Right cardiac atrium (tissue), 5 donors: ENCODE measurements at regions not wholly inside any gene's neighbourhood (a gene's known extent, or its start where the extent isn't known, plus 50 kb on each side); places are given as distances from the start of the nearest gene placed in this dataset.
"Not testable (repeated sequence)": the region's sequence is repeated elsewhere in the genome, so short reads cannot be mapped to it uniquely, and the experiment has no call there.

Source experiments
- ATAC-seq, 2 donors: fragments of 200-7000 bp; cut with Tn5 transposase; one replicate each; pipeline versions ENCODE4 v1.8.0 to v1.9.1; 2020; ENCODE audit warnings: moderate library complexity in 2 of 2, mild to moderate bottlenecking in 1 of 2
- DNase-seq, 3 donors: peaks; one replicate each; pipeline ENCODE4 v3.0.0-alpha.2; 2020
- H3K27ac ChIP-seq: one replicate; pipeline ENCODE4 v1.5.1; 2013; ENCODE audit warnings: mild to moderate bottlenecking, low read length, control low read depth, moderate library complexity
- H3K27me3 ChIP-seq: one replicate; pipeline ENCODE4 v1.6.1; 2013; ENCODE audit not compliant: control insufficient read depth, insufficient read depth
- H3K4me1 ChIP-seq: one replicate; pipeline ENCODE4 v1.6.1; 2013; ENCODE audit warnings: low read length; ENCODE audit not compliant: control insufficient read depth, insufficient read depth
- H3K4me3 ChIP-seq: one replicate; pipeline ENCODE4 v1.5.1; 2013; ENCODE audit warnings: low read length, control low read depth
- H3K9me3 ChIP-seq: one replicate; pipeline ENCODE4 v1.6.1; 2013; ENCODE audit warnings: low read length; ENCODE audit not compliant: control insufficient read depth
- WGBS: extraction: QIAGEN DNeasy Blood & Tissue Kit; methylation state at CpG from one replicate; pipeline ENCODE4 v1.1.7; 2013; 5-methylcytosine and 5-hydroxymethylcytosine counted together
- intact Hi-C, 4 donors: fragments of 100-400 bp; cut with DNase I; formaldehyde crosslinking; loops; one replicate each; pipeline versions ENCODE4 v1.11.0 to v1.14.0; 2022 to 2023
- donor health status: healthy with polysubstance abuse.
- donor health status: DM: no; HTN: yes; CAD: no.
- donor health status: DM: no; HTN: no; CAD: no.
- donor health status: DM: no; HTN: yes; CAD: no; lungs with severe emphysema.
- donor health status: DM: yes; HTN: yes; CAD: no.

DNA sequence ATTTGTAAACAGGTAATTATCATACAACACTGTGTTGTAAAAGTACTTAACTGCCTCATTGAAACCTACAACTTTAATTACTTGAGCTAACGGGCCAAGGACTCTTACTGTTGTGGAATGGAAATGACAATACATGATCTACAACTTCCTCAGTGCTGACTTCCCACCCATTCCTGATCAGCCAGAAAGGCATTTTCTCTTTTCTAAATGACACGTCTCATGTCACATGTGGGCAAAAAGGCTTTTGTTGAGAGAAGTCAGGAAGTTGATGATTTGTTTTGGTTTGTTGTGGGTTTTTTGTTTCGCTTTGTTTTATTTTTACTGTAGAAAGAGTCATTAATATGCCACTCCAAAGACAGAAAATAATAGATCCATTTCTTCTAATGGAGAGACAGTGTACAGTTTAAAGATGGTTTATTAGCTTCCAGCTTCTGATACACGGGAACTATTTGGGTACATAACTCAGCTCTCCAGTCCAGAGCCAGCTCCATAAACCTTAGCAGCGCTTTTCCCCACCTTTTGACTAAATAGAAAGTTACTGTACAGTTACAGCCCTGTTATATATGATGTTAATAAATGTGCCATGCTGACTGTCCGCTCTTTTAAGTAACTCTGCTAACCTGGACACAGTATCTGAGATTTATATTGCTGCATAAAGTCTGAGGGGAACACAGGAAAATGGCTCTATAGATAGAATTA, 509.4 kb upstream of the API5 start:
- intact Hi-C loops, result no loop called here

DNA sequence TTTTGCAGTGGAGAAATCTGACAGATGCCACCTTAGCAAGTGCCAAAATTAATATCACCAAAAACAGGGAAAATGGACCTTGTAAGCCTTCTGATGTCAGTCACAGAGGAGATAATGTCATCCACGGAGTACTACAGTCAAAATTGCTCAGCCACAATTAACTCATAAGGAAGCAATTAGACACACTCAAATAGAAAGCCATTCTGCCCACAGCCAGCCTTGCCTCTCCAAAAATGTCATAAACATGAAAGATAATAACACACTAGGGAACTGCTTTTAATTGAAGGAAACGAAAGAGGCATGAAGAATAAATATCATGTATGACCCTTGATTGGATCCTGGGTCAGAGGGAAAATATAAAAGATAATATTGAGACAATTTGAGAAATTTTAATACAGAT, 505.6 kb upstream of the API5 start:
- ATAC-seq (no peak), DNase-seq (no peak)
- intact Hi-C loops, result no loop called here
- Histone ChIP-seq H3K27me3 (no peaks in the 10 kb centered on the region), H3K4me3 (no peak overlapping the region), H3K9me3 (no peaks in the 10 kb centered on the region), H3K27ac (no peak overlapping the region), H3K4me1 (no peaks in the 10 kb centered on the region)
- 25% methylated on average over 2 of the region's 2 CpGs for WGBS

More for the DNA sequence above, 509.4 kb upstream of the API5 start:
- no peaks in the 10 kb centered on the region for H3K4me1 ChIP-seq
- WGBS, result 54% methylated on average over 6 of the region's 6 CpGs
- H3K4me3 ChIP-seq, result no peak overlapping the region
- no peak for ATAC-seq
- H3K27me3 ChIP-seq, result no peaks in the 10 kb centered on the region
- DNase-seq, result no peak
- H3K27ac ChIP-seq, result no peak overlapping the region
- no peaks in the 10 kb centered on the region for H3K9me3 ChIP-seq

DNA sequence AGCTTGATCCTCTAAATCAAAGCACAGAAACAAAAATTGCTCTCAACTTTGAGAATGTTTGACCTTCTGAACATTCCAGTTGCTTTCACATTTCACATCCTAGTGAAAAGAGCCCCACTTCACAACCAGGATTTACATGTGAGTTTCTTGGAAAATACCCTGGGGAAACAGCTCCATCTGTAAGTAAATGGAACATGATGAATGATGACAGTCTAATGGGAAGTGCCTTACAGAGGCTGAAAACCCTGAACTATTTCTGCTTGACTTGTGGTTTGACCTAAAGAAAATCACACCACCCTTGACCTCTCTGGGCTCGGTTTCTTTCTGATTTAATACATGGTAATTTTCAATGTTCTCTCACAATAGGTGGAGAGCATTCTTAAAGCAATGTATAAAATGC, 499.4 kb upstream of the API5 start:
- Histone ChIP-seq H3K4me1 (no peaks in the 10 kb centered on the region), H3K27me3 (no peaks in the 10 kb centered on the region), H3K27ac (no peak overlapping the region), H3K4me3 (no peak overlapping the region), H3K9me3 (no peaks in the 10 kb centered on the region)
- no peak for ATAC-seq
- intact Hi-C loops, result no loop called here
- no peak for DNase-seq
- WGBS, result 38% methylated on average over 1 of the region's 1 CpG

DNA sequence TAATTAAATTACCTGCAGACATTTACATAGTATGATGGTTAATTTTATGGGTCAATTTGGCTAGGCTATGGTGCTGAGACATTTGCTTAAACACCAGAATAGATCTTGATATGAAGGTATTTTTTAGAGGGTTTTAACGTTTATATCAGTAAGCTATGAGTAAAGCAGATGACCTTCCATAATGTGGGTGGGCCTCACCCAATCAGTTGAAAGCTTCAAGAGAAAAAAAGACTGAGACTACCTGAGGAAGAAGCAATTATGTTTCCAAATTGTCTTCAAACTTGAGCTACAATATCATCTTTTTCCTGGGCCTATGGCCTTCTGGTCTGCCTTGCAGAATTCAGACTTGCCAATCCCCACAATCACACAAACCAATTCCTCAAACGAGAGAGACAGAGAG, 498.8 kb upstream of the API5 start:
- ATAC-seq (no peak), DNase-seq (no peak)
- H3K27me3 ChIP-seq, result no peaks in the 10 kb centered on the region
- H3K4me3 ChIP-seq, result no peak overlapping the region
- intact Hi-C loops, result no loop called here
- H3K27ac ChIP-seq, result no peak overlapping the region
- WGBS, result 68% methylated on average over 2 of the region's 2 CpGs
- no peaks in the 10 kb centered on the region for H3K4me1 ChIP-seq
- H3K9me3 ChIP-seq, result no peaks in the 10 kb centered on the region

DNA sequence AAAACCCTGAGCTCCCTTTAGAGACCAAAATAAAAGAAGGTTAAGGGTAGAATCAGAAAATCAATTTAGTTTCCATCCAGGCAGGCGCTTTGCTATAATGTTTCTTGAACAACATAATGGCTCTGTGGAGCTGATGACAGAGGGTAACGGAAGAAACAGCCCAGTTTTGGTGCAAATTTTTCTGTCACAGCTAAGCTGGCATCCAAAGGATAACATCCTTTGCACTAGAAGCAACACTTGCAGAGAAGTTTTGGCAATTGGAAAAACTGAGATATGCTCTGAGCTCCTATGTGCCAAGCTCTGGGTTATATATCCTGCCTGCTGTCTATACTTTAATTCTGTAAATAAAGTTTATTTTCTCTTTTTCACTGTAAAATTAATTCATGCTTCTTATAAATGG, 495.3 kb upstream of the API5 start:
- H3K27me3 ChIP-seq, result no peaks in the 10 kb centered on the region
- intact Hi-C loops, result no loop called here
- ATAC-seq (no peak), DNase-seq (no peak)
- H3K9me3 ChIP-seq, result no peaks in the 10 kb centered on the region
- 82% methylated on average over 2 of the region's 2 CpGs for WGBS
- H3K4me1 ChIP-seq, result no peaks in the 10 kb centered on the region
- no peak overlapping the region for H3K4me3 ChIP-seq
- H3K27ac ChIP-seq, result no peak overlapping the region

DNA sequence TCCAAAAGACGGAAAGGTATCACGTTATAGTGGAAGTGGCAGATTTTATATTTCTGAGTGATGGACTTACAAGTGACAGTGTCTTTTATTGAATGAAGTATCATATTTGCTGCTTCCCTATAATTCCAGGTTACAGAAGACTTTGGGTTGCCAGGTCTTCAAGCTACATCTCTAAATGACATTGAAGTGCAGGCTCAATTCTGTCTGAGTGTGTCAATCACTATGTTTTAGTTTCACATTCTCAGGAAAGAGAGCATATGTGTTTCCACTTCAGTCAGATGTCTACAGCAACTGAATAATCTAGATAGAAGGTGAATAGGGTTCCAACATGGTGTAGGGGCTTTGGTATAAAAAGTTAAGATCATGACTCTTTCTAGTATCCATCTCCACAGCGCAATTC, 492.7 kb upstream of the API5 start:
- ATAC-seq, result no peak
- no peaks in the 10 kb centered on the region for H3K4me1 ChIP-seq
- H3K4me3 ChIP-seq, result no peak overlapping the region
- intact Hi-C loops, result no loop called here
- no peaks in the 10 kb centered on the region for H3K27me3 ChIP-seq
- H3K9me3 ChIP-seq, result no peaks in the 10 kb centered on the region
- H3K27ac ChIP-seq, result no peak overlapping the region
- WGBS, result 92% methylated on average over 3 of the region's 3 CpGs
- no peak for DNase-seq

DNA sequence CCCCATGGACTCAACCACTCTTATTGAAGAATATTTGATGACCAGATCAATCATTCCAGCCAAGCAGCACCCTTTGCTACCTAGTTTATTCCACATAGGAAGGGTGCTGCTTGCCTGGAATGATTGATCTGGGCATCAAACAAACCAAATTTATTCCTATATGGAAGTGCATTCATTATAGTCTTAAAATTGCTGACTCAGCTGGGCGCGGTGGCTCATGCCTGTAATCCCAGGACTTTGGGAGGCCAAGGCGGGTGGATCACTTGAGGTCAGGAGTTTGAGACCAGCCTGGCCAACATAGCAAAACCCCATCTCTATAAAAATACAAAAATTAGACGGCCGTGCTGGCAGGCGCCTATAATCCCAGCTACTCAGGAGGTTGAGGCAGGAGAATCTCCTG, 489.6 kb upstream of the API5 start:
- H3K4me3 ChIP-seq, H3K9me3 ChIP-seq, H3K27ac ChIP-seq, ATAC-seq, H3K4me1 ChIP-seq, intact Hi-C loops, H3K27me3 ChIP-seq, DNase-seq: not testable (repeated sequence)
- 93% methylated on average over 6 of the region's 6 CpGs for WGBS

DNA sequence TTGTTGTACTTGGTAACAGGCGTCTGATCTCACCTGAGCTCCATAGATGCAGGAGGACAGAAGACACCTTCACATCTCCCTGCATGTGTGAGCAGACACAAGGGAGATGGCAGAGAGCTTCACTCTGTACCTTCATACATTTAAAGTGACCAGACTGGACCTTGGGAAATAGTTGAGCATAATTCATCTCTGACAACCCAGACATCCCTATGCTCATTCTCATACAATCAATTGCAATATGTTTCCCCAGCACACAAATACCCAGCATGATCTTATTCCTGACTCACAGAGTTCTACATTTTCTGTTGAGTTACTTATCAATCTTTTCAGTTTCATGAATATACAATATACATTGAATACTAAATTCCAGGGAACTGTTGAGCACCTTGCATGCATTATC, 488.2 kb upstream of the API5 start:
- Histone ChIP-seq H3K27ac (no peak overlapping the region), H3K27me3 (no peaks in the 10 kb centered on the region), H3K4me3 (no peak overlapping the region), H3K4me1 (no peaks in the 10 kb centered on the region), H3K9me3 (no peaks in the 10 kb centered on the region)
- no peak for ATAC-seq
- intact Hi-C loops, result no loop called here
- no peak for DNase-seq
- 58% methylated on average over 1 of the region's 1 CpG for WGBS

DNA sequence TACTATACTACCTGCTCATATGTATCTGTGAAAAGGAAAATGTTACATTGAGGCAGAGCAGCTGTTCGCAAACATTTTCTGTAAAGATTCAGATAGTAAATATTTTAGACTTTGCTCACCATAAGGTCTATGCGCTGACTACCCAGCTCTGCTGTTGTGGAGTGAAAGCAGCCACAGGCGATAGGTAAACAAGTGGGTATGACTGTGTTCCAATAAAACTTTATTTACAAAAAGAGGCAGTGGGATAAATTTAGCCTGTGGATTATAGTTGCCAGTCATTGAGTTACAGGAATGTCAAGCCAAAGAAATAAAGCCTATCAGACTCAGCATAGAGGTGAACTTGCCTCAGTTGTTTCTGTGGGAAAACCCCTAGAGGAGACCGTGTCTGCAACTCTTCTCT, 487.7 kb upstream of the API5 start:
- ATAC-seq, result no peak
- WGBS, result 87% methylated on average over 4 of the region's 4 CpGs

DNA sequence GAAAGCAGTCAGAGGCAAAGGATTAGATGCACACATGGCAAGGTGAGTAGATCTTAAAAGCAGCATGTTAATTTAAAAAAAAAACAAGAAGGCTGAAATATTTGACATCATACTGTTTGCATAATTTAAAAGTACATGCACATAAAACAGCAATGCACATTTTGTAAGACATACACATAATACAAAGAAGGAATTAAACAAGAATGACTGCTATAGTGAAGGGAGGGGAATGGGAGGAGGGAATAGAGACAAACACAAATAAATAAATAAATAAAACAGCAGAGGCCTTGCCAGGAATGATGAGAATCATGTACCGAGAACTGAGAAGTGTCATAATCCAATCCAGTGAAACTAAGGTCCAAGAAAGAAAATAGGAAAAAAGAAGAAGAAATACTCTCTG, 486.2 kb upstream of the API5 start:
- H3K4me3 ChIP-seq, result no peak overlapping the region
- H3K4me1 ChIP-seq, result no peaks in the 10 kb centered on the region
- DNase-seq (no peak), ATAC-seq (no peak)
- H3K9me3 ChIP-seq, result no peaks in the 10 kb centered on the region
- WGBS, result 76% methylated on average over 1 of the region's 1 CpG
- no peaks in the 10 kb centered on the region for H3K27me3 ChIP-seq
- intact Hi-C loops, result no loop called here
- H3K27ac ChIP-seq, result no peak overlapping the region

More for the DNA sequence above, 487.7 kb upstream of the API5 start:
- Histone ChIP-seq H3K4me3 (no peak overlapping the region), H3K9me3 (no peaks in the 10 kb centered on the region), H3K4me1 (no peaks in the 10 kb centered on the region), H3K27ac (no peak overlapping the region), H3K27me3 (no peaks in the 10 kb centered on the region)
- intact Hi-C loops, result no loop called here
- DNase-seq, result no peak

DNA sequence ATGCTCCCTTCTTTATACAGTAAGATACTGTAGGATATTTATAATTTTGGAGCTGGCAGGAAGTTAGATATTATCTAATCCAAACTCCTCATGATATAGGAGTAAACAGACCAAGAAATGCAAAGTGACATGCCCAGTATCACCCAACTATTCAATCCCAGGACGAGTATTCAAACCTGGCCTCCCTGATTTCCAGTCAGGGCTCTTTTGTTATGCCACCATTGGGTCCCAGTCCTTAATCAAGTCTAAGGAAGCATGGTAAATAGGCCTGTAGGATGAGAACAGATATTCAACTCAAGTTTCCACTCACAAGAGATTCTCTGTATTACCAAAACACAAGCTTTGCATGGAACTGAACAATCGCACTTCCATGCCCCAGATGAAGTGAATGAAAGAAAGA, 484.0 kb upstream of the API5 start:
- no peak overlapping the region for H3K27ac ChIP-seq
- intact Hi-C loops, result no loop called here
- WGBS, result 57% methylated on average over 2 of the region's 2 CpGs
- no peaks in the 10 kb centered on the region for H3K27me3 ChIP-seq
- ATAC-seq, result no peak
- H3K9me3 ChIP-seq, result no peaks in the 10 kb centered on the region
- no peak overlapping the region for H3K4me3 ChIP-seq
- no peak for DNase-seq
- no peaks in the 10 kb centered on the region for H3K4me1 ChIP-seq

DNA sequence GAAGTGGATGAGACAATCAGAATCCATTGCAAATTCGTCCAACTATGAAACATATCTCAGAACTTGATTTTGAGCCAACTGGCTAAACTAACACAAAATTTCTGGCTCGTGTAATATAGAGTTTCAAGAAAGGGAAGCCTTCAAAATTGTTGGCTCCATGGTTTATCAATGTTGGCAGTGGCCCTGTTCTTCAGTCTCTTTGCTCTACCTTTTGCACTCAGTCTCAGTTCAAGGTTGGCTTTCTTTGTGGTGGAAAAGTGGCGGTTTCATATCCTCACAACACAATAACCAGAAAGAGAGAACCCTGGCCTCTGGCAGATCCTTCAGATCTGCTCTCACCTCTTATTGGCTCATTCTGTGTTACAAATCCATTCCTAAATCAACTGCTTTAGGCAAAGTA, 473.8 kb upstream of the API5 start:
- no peak for DNase-seq
- Histone ChIP-seq H3K27ac (no peak overlapping the region), H3K9me3 (no peaks in the 10 kb centered on the region), H3K4me3 (no peak overlapping the region), H3K4me1 (no peaks in the 10 kb centered on the region), H3K27me3 (no peaks in the 10 kb centered on the region)
- no peak for ATAC-seq
- intact Hi-C loops, result no loop called here
- 42% methylated on average over 3 of the region's 3 CpGs for WGBS
